Neuronal stem cell (in vitro differentiated cells): ENCODE measurements at regions not wholly inside any gene's neighbourhood (a gene's known extent, or its start where the extent isn't known, plus 50 kb on each side); places are given as distances from the start of the nearest gene placed in this dataset.

Source experiments
- DNase-seq: peaks from one replicate; pipeline ENCODE4 v3.0.0-alpha.2; 2013; ENCODE audit warnings: low spot score
- H2AFZ ChIP-seq: one replicate; pipeline ENCODE4 v1.6.1; 2013; ENCODE audit warnings: mild to moderate bottlenecking, low read length, inconsistent platforms
- H2AK5ac ChIP-seq: 2 replicates; pipeline ENCODE4 v1.6.1; 2013; ENCODE audit warnings: low read depth, mild to moderate bottlenecking, inconsistent platforms, low read length, moderate library complexity, mixed read lengths
- H2BK120ac ChIP-seq: 2 replicates; pipeline ENCODE4 v1.6.1; 2013; ENCODE audit warnings: low read depth, mild to moderate bottlenecking, inconsistent platforms, low read length, moderate library complexity, mixed read lengths
- H2BK12ac ChIP-seq: one replicate; pipeline ENCODE4 v1.6.1; 2013; ENCODE audit warnings: low read length, inconsistent platforms
- H2BK15ac ChIP-seq: 2 replicates; pipeline ENCODE4 v1.6.1; 2013; ENCODE audit warnings: mild to moderate bottlenecking, low read length, inconsistent platforms, mixed read lengths
- H2BK5ac ChIP-seq: one replicate; pipeline ENCODE4 v1.6.1; 2013; ENCODE audit warnings: inconsistent platforms, mild to moderate bottlenecking, low read length, moderate library complexity
- H3K14ac ChIP-seq: one replicate; pipeline ENCODE4 v1.6.1; 2013; ENCODE audit warnings: low read length, inconsistent platforms
- H3K18ac ChIP-seq: 2 replicates; pipeline ENCODE4 v1.6.1; 2013; ENCODE audit warnings: low read length, inconsistent platforms
- H3K23ac ChIP-seq: 2 replicates; pipeline ENCODE4 v1.6.1; 2013; ENCODE audit warnings: low read depth, mild to moderate bottlenecking, mixed read lengths, low read length, inconsistent platforms; ENCODE audit not compliant: poor library complexity
- H3K27ac ChIP-seq: replicated peaks from 3 replicates; pipeline ENCODE4 v1.5.1; 2013; ENCODE audit warnings: low read length, inconsistent platforms
- H3K27me3 ChIP-seq, 3 experiments: 2 replicates each; pipeline ENCODE4 v1.6.1; 2013; ENCODE audit warnings: low read length in 3 of 3, mild to moderate bottlenecking in 2 of 3, inconsistent platforms in 1 of 3, low read depth in 1 of 3, mixed read lengths in 1 of 3, moderate library complexity in 1 of 3; ENCODE audit not compliant: control insufficient read depth in 3 of 3, insufficient read depth in 3 of 3
- H3K36me3 ChIP-seq, 2 donors: replicated peaks in 1 of 2; 2 replicates each; pipeline ENCODE4 v1.6.1; 2013; ENCODE audit warnings: low read length in 2 of 2; ENCODE audit not compliant: control insufficient read depth in 2 of 2, insufficient read depth in 2 of 2
- H3K4ac ChIP-seq: 2 replicates; pipeline ENCODE4 v1.6.1; 2013; ENCODE audit warnings: inconsistent platforms, mild to moderate bottlenecking, low read length, moderate library complexity
- H3K4me1 ChIP-seq, 2 donors: 1 replicate in 1 of 2; 2 replicates in 1 of 2; pipeline ENCODE4 v1.6.1; 2013; ENCODE audit warnings: low read length in 2 of 2, low read depth in 1 of 2; ENCODE audit not compliant: control insufficient read depth in 2 of 2, insufficient read depth in 1 of 2
- H3K4me2 ChIP-seq: one replicate; pipeline ENCODE4 v1.6.1; 2013; ENCODE audit warnings: mild to moderate bottlenecking, low read length, inconsistent platforms; ENCODE audit not compliant: insufficient read depth, poor library complexity, severe bottlenecking
- H3K4me3 ChIP-seq, 2 donors: 2 replicates each; pipeline ENCODE4 v1.5.1; 2013; ENCODE audit warnings: low read length in 2 of 2, mild to moderate bottlenecking in 2 of 2, inconsistent platforms in 1 of 2, moderate library complexity in 1 of 2
- H3K79me1 ChIP-seq: one replicate; pipeline ENCODE4 v1.6.1; 2013; ENCODE audit warnings: low read depth, mild to moderate bottlenecking, inconsistent platforms, low read length, moderate library complexity
- H3K9ac ChIP-seq: one replicate; pipeline ENCODE4 v1.6.1; 2013; ENCODE audit warnings: mild to moderate bottlenecking, low read depth, low read length, inconsistent platforms; ENCODE audit not compliant: poor library complexity
- H3K9me3 ChIP-seq, 2 donors: replicated peaks in 1 of 2; 2 replicates each; pipeline versions ENCODE3 to v1.6.1; 2013; ENCODE audit warnings: low read length in 2 of 2, mild to moderate bottlenecking in 2 of 2, inconsistent platforms in 1 of 2, low read depth in 1 of 2, mixed read lengths in 1 of 2, moderate library complexity in 1 of 2; ENCODE audit not compliant: control insufficient read depth in 2 of 2, insufficient read depth in 1 of 2
- H4K8ac ChIP-seq: one replicate; pipeline ENCODE4 v1.6.1; 2013; ENCODE audit warnings: low read depth, mild to moderate bottlenecking, inconsistent platforms, low read length, moderate library complexity
- H4K91ac ChIP-seq: one replicate; pipeline ENCODE4 v1.6.1; 2013; ENCODE audit warnings: low read length, low read depth, mild to moderate bottlenecking, inconsistent platforms; ENCODE audit not compliant: poor library complexity
- WGBS, 2 donors: extraction: QIAGEN DNeasy Blood & Tissue Kit; methylation state at CpG; one replicate each; pipeline ENCODE4 v1.1.7; 2013; ENCODE audit warnings: missing lambda C conversion rate in 2 of 2, mixed read lengths in 1 of 2; ENCODE audit not compliant: insufficient read length in 2 of 2, insufficient replicate concordance in 1 of 2; ENCODE audit errors: extremely low coverage in 2 of 2; 5-methylcytosine and 5-hydroxymethylcytosine counted together

- no peak overlapping the region for H3K14ac ChIP-seq
- H3K18ac ChIP-seq: no peak overlapping the region
- no peaks in the 10 kb centered on the region for H3K36me3 ChIP-seq
- no CpG with 5 or more reads among the region's 3 CpGs for WGBS, 2 donors
- H3K4ac ChIP-seq: no peak overlapping the region
- H4K91ac ChIP-seq: no peak overlapping the region
- H2BK12ac ChIP-seq: no peak overlapping the region
- H2AFZ ChIP-seq: peak overlapping the region; percentile 11
- H2BK15ac ChIP-seq: no peak overlapping the region
- H3K4me3 ChIP-seq: no peak overlapping the region
- no peaks in the 10 kb centered on the region for H3K27me3 ChIP-seq
- no peak overlapping the region for H2BK120ac ChIP-seq
- H3K27ac ChIP-seq: peak overlapping the region; percentile 77
- H3K4me2 ChIP-seq: no peak overlapping the region
- peaks cover 0 to 8% of the 10 kb centered on the region in 2 donors for H3K9me3 ChIP-seq
- H3K23ac ChIP-seq: no peak overlapping the region
- no peak overlapping the region for H4K8ac ChIP-seq
- H2BK5ac ChIP-seq: no peak overlapping the region
- peak; percentile 32 for DNase-seq
- peaks cover 7 to 15% of the 10 kb centered on the region in 2 donors for H3K4me1 ChIP-seq
- H3K79me1 ChIP-seq: no peaks in the 10 kb centered on the region
- no peak overlapping the region for H2AK5ac ChIP-seq
- no peak overlapping the region for H3K9ac ChIP-seq
These were observed 402.0 kb upstream of the ACVR2A start for GRCh38 chr2:147442816-147443215.

GRCh38 chr2:147441182-147441581, 403.6 kb upstream of the ACVR2A start:
- H2BK120ac ChIP-seq: no peak overlapping the region
- no peak overlapping the region for H4K8ac ChIP-seq
- no peak overlapping the region for H2BK5ac ChIP-seq
- DNase-seq: no peak
- H3K27me3 ChIP-seq: no peaks in the 10 kb centered on the region
- no peak overlapping the region for H3K18ac ChIP-seq
- H3K36me3 ChIP-seq: no peaks in the 10 kb centered on the region
- H3K23ac ChIP-seq: no peak overlapping the region
- no peak overlapping the region for H3K4me2 ChIP-seq
- no peak overlapping the region for H3K4ac ChIP-seq
- H2BK12ac ChIP-seq: no peak overlapping the region
- H3K79me1 ChIP-seq: no peaks in the 10 kb centered on the region
- WGBS, 2 donors: no CpG with 5 or more reads among the region's 3 CpGs
- no peak overlapping the region for H3K9ac ChIP-seq
- H3K14ac ChIP-seq: no peak overlapping the region
- H3K4me3 ChIP-seq: no peak overlapping the region
- H3K4me1 ChIP-seq: peaks cover 7 to 15% of the 10 kb centered on the region in 2 donors
- peak overlapping the region; percentile 43 for H3K27ac ChIP-seq
- no peak overlapping the region for H2BK15ac ChIP-seq
- peaks cover 0 to 2% of the 10 kb centered on the region in 2 donors for H3K9me3 ChIP-seq
- no peak overlapping the region for H4K91ac ChIP-seq
- H2AFZ ChIP-seq: peak overlapping the region; percentile 75
- no peak overlapping the region for H2AK5ac ChIP-seq

- H3K4me2 ChIP-seq: no peak overlapping the region
- H3K27me3 ChIP-seq: no peaks in the 10 kb centered on the region
- no peaks in the 10 kb centered on the region for H3K9me3 ChIP-seq
- H3K4ac ChIP-seq: no peak overlapping the region
- no peak overlapping the region for H4K91ac ChIP-seq
- no CpG with 5 or more reads among the region's 1 CpG for WGBS, 2 donors
- peak overlapping the region; percentile 75 for H2AFZ ChIP-seq
- no peak overlapping the region for H3K4me3 ChIP-seq
- H2BK12ac ChIP-seq: no peak overlapping the region
- no peak overlapping the region for H3K18ac ChIP-seq
- H2BK15ac ChIP-seq: no peak overlapping the region
- H3K23ac ChIP-seq: no peak overlapping the region
- H3K14ac ChIP-seq: no peak overlapping the region
- no peaks in the 10 kb centered on the region for H3K79me1 ChIP-seq
- peaks cover 7 to 15% of the 10 kb centered on the region in 2 donors for H3K4me1 ChIP-seq
- H3K27ac ChIP-seq: peak overlapping the region; percentile 43
- no peak overlapping the region for H2BK120ac ChIP-seq
- H4K8ac ChIP-seq: no peak overlapping the region
- no peak overlapping the region for H2AK5ac ChIP-seq
- peak; percentile 27 for DNase-seq
- H2BK5ac ChIP-seq: no peak overlapping the region
- no peak overlapping the region for H3K9ac ChIP-seq
- H3K36me3 ChIP-seq: no peaks in the 10 kb centered on the region
These were observed 404.1 kb upstream of the ACVR2A start for GRCh38 chr2:147440734-147441133.

GRCh38 chr2:147439986-147440385, 404.8 kb upstream of the ACVR2A start:
- H3K79me1 ChIP-seq: no peaks in the 10 kb centered on the region
- no peak overlapping the region for H2AK5ac ChIP-seq
- no peak overlapping the region for H3K14ac ChIP-seq
- H3K9ac ChIP-seq: no peak overlapping the region
- H3K4me3 ChIP-seq: no peak overlapping the region
- H3K4me2 ChIP-seq: no peak overlapping the region
- H2BK12ac ChIP-seq: no peak overlapping the region
- H2BK15ac ChIP-seq: no peak overlapping the region
- H4K91ac ChIP-seq: no peak overlapping the region
- no peak overlapping the region for H3K18ac ChIP-seq
- no peak overlapping the region for H2BK120ac ChIP-seq
- no peak for DNase-seq
- H4K8ac ChIP-seq: no peak overlapping the region
- H3K4ac ChIP-seq: no peak overlapping the region
- H3K4me1 ChIP-seq: peaks cover 7 to 15% of the 10 kb centered on the region in 2 donors
- no peaks in the 10 kb centered on the region for H3K27me3 ChIP-seq
- no peak overlapping the region for H2AFZ ChIP-seq
- no peak overlapping the region for H3K23ac ChIP-seq
- no peak overlapping the region for H2BK5ac ChIP-seq
- H3K9me3 ChIP-seq: no peaks in the 10 kb centered on the region
- H3K36me3 ChIP-seq: no peaks in the 10 kb centered on the region
- H3K27ac ChIP-seq: no peak overlapping the region
